GM23338 (cell line): ENCODE measurements at regions not wholly inside any gene's neighbourhood (a gene's known extent, or its start where the extent isn't known, plus 50 kb on each side); places are given as distances from the start of the nearest gene placed in this dataset.

Source experiments
- ATAC-seq: fragments of 200-7000 bp; cut with Tn5 transposase; 3 replicates; pipeline ENCODE4 v1.9.1; 2020
- DNase-seq: peaks from one replicate; pipeline ENCODE4 v3.0.0-alpha.2; 2015; ENCODE audit warnings: low spot score
- H2AFZ ChIP-seq: fragments of 200-600 bp; sonication (generic); 2 replicates; pipeline ENCODE4 v1.8.0; 2016; ENCODE audit warnings: antibody characterized with exemption, mild to moderate bottlenecking, moderate library complexity
- H3F3A ChIP-seq: fragments of 200-600 bp; sonication (generic); replicated peaks from 2 replicates; pipeline ENCODE4 v1.8.0; 2017; ENCODE audit warnings: antibody characterized with exemption, mixed run types, low read depth
- H3K27ac ChIP-seq: fragments of 200-600 bp; sonication (generic); 2 replicates; pipeline ENCODE4 v1.6.1; 2016; ENCODE audit warnings: low read depth
- H3K27me3 ChIP-seq: fragments of 200-600 bp; sonication (generic); 2 replicates; pipeline ENCODE4 v1.8.0; 2016; ENCODE audit warnings: mild to moderate bottlenecking, mixed run types, moderate library complexity; ENCODE audit not compliant: insufficient read depth
- H3K36me3 ChIP-seq: fragments of 200-600 bp; sonication (generic); 2 replicates; pipeline ENCODE4 v1.8.0; 2016; ENCODE audit warnings: mild to moderate bottlenecking; ENCODE audit not compliant: insufficient read depth
- H3K4me1 ChIP-seq: fragments of 200-600 bp; sonication (generic); 2 replicates; pipeline ENCODE4 v1.8.0; 2016; ENCODE audit warnings: mild to moderate bottlenecking, moderate library complexity; ENCODE audit not compliant: insufficient read depth
- H3K4me2 ChIP-seq: fragments of 200-600 bp; sonication (generic); 2 replicates; pipeline ENCODE4 v1.7.1; 2017; ENCODE audit warnings: mixed run types
- H3K4me3 ChIP-seq: fragments of 200-600 bp; sonication (generic); 2 replicates; pipeline ENCODE4 v1.6.1; 2016; ENCODE audit warnings: mixed run types
- H3K79me2 ChIP-seq: fragments of 200-600 bp; sonication (generic); replicated peaks from 2 replicates; pipeline ENCODE4 v1.8.0; 2017; ENCODE audit warnings: mild to moderate bottlenecking; ENCODE audit not compliant: insufficient read depth
- H3K9me2 ChIP-seq: fragments of 200-600 bp; sonication (generic); 2 replicates; pipeline ENCODE4 v1.8.0; 2017; ENCODE audit not compliant: insufficient read depth
- H4K20me1 ChIP-seq: fragments of 200-600 bp; sonication (generic); replicated peaks from 2 replicates; pipeline ENCODE4 v1.8.0; 2017; ENCODE audit warnings: mild to moderate bottlenecking; ENCODE audit not compliant: insufficient read depth
- H3K27ac Mint-ChIP-seq: 2 replicates; pipeline ENCODE4 v1.8.0; 2020; ENCODE audit warnings: inconsistent platforms, mild to moderate bottlenecking, moderate library complexity, mixed read lengths
- H3K27me3 Mint-ChIP-seq: 3 replicates; pipeline ENCODE4 v1.8.0; 2022; ENCODE audit warnings: low read depth, mild to moderate bottlenecking, moderate library complexity, mixed read lengths, inconsistent platforms; ENCODE audit not compliant: insufficient read depth, poor library complexity
- H3K36me3 Mint-ChIP-seq: 3 replicates; pipeline ENCODE4 v1.8.0; 2021; ENCODE audit warnings: low read depth, mild to moderate bottlenecking, inconsistent platforms, moderate library complexity, mixed read lengths
- H3K4me1 Mint-ChIP-seq: 3 replicates; pipeline ENCODE4 v1.8.0; 2020; ENCODE audit warnings: mild to moderate bottlenecking, inconsistent platforms, mixed read lengths
- H3K4me3 Mint-ChIP-seq: 3 replicates; pipeline ENCODE4 v1.8.0; 2021; ENCODE audit warnings: moderate library complexity, mild to moderate bottlenecking, inconsistent platforms, mixed read lengths
- H3K9me3 Mint-ChIP-seq: 3 replicates; pipeline ENCODE4 v1.8.0; 2020; ENCODE audit warnings: moderate library complexity, mild to moderate bottlenecking, inconsistent platforms, mixed read lengths
- CREB1 ChIP-seq: fragments of 250-450 bp; sonication (Bioruptor Pico); IDR thresholded peaks from 2 replicates; pipeline ENCODE4 v1.5.0; 2020; ENCODE audit warnings: low read depth, mild to moderate bottlenecking, moderate library complexity
- EZH2phosphoT487 ChIP-seq: fragments of 200-600 bp; sonication (generic); IDR thresholded peaks from one replicate; pipeline ENCODE4 v1.8.1; 2018; ENCODE audit warnings: antibody characterized with exemption; ENCODE audit not compliant: unreplicated experiment
- ZNF114 ChIP-seq: fragments of 250-450 bp; sonication (Bioruptor Pico); IDR thresholded peaks from 2 replicates; pipeline ENCODE4 v1.5.0; 2020; ENCODE audit warnings: mild to moderate bottlenecking, moderate library complexity
- ZNF331 ChIP-seq: fragments of 250-450 bp; sonication (Bioruptor Pico); IDR thresholded peaks from 2 replicates; pipeline ENCODE4 v1.5.0; 2020; ENCODE audit warnings: low read depth, mild to moderate bottlenecking, moderate library complexity
- TF ChIP-seq, protein P1 (sequence below): fragments of 250-450 bp; sonication (Bioruptor Pico); IDR thresholded peaks from 2 replicates; pipeline ENCODE4 v1.5.0; 2020; ENCODE audit warnings: mild to moderate bottlenecking, moderate library complexity
- TF ChIP-seq, protein P2 (sequence below): IDR thresholded peaks from 2 replicates; pipeline ENCODE4 v1.6.1; 2016; ENCODE audit warnings: antibody characterized with exemption
- TF ChIP-seq, protein P3 (sequence below), 2 experiments: fragments of 200-600 bp in 1 of 2; sonication (generic) in 1 of 2; conservative IDR thresholded peaks; 2 replicates each; pipeline versions ENCODE4 v1.5.1 to v1.6.1; 2016 to 2017; ENCODE audit warnings: antibody characterized with exemption in 2 of 2, low read depth in 2 of 2, mild to moderate bottlenecking in 2 of 2, moderate library complexity in 1 of 2
- TF ChIP-seq, protein P4 (sequence below): IDR thresholded peaks from one replicate; pipeline ENCODE4 v1.6.1; 2018; ENCODE audit warnings: antibody characterized with exemption; ENCODE audit not compliant: unreplicated experiment

DNA sequence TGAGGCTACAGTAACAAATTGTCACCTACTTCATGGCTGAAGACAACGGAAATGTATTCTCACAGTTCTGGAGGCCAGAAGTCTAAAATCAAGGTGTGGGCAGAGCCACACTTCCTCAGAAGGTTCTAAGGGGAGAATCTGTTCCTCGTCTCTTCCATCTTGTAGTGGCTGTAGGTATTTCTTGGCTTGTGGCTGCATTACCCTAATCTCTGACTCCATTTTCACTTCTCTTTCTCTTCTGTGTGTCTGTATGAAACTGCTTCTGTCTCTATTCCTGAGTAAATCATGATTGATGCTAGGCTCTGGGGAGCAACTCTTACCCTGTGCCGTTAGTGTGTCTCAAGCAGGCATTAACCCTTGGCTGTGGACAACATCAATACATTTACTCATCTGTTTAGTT, 164.7 kb downstream of the SQOR start:
- no peaks in the 10 kb centered on the region for H3F3A ChIP-seq
- Mint-ChIP-seq H3K27me3 (peaks cover 5% of the 10 kb centered on the region), H3K36me3 (peaks cover 10% of the 10 kb centered on the region; the same call in 1 of the 3 replicates), H3K27ac (no peak overlapping the region), H3K9me3 (peaks cover 78% of the 10 kb centered on the region), H3K4me3 (no peak overlapping the region), H3K4me1 (no peaks in the 10 kb centered on the region)
- no peak overlapping the region for H2AFZ ChIP-seq
- no peaks in the 10 kb centered on the region for H3K27me3 ChIP-seq
- H3K4me3 ChIP-seq: no peak overlapping the region
- no peaks in the 10 kb centered on the region for H3K79me2 ChIP-seq
- no peaks in the 10 kb centered on the region for H3K9me2 ChIP-seq
- H3K4me1 ChIP-seq: no peaks in the 10 kb centered on the region
- no peak overlapping the region for H3K4me2 ChIP-seq
- no peak for ATAC-seq
- no peaks in the 10 kb centered on the region for H4K20me1 ChIP-seq
- TF ChIP-seq, protein P1, sequence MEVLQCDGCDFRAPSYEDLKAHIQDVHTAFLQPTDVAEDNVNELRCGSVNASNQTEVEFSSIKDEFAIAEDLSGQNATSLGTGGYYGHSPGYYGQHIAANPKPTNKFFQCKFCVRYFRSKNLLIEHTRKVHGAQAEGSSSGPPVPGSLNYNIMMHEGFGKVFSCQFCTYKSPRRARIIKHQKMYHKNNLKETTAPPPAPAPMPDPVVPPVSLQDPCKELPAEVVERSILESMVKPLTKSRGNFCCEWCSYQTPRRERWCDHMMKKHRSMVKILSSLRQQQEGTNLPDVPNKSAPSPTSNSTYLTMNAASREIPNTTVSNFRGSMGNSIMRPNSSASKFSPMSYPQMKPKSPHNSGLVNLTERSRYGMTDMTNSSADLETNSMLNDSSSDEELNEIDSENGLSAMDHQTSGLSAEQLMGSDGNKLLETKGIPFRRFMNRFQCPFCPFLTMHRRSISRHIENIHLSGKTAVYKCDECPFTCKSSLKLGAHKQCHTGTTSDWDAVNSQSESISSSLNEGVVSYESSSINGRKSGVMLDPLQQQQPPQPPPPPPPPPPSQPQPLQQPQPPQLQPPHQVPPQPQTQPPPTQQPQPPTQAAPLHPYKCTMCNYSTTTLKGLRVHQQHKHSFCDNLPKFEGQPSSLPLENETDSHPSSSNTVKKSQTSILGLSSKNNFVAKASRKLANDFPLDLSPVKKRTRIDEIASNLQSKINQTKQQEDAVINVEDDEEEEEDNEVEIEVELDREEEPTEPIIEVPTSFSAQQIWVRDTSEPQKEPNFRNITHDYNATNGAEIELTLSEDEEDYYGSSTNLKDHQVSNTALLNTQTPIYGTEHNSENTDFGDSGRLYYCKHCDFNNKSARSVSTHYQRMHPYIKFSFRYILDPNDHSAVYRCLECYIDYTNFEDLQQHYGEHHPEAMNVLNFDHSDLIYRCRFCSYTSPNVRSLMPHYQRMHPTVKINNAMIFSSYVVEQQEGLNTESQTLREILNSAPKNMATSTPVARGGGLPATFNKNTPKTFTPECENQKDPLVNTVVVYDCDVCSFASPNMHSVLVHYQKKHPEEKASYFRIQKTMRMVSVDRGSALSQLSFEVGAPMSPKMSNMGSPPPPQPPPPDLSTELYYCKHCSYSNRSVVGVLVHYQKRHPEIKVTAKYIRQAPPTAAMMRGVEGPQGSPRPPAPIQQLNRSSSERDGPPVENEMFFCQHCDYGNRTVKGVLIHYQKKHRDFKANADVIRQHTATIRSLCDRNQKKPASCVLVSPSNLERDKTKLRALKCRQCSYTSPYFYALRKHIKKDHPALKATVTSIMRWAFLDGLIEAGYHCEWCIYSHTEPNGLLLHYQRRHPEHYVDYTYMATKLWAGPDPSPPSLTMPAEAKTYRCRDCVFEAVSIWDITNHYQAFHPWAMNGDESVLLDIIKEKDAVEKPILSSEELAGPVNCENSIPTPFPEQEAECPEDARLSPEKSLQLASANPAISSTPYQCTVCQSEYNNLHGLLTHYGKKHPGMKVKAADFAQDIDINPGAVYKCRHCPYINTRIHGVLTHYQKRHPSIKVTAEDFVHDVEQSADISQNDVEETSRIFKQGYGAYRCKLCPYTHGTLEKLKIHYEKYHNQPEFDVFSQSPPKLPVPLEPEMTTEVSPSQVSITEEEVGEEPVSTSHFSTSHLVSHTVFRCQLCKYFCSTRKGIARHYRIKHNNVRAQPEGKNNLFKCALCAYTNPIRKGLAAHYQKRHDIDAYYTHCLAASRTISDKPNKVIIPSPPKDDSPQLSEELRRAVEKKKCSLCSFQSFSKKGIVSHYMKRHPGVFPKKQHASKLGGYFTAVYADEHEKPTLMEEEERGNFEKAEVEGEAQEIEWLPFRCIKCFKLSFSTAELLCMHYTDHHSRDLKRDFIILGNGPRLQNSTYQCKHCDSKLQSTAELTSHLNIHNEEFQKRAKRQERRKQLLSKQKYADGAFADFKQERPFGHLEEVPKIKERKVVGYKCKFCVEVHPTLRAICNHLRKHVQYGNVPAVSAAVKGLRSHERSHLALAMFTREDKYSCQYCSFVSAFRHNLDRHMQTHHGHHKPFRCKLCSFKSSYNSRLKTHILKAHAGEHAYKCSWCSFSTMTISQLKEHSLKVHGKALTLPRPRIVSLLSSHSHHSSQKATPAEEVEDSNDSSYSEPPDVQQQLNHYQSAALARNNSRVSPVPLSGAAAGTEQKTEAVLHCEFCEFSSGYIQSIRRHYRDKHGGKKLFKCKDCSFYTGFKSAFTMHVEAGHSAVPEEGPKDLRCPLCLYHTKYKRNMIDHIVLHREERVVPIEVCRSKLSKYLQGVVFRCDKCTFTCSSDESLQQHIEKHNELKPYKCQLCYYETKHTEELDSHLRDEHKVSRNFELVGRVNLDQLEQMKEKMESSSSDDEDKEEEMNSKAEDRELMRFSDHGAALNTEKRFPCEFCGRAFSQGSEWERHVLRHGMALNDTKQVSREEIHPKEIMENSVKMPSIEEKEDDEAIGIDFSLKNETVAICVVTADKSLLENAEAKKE (CRISPR knock-in tag): no peak
- TF ChIP-seq EZH2phosphoT487: no peak
- TF ChIP-seq ZNF331: no peak
- TF ChIP-seq ZNF114: no peak
- TF ChIP-seq, protein P2, sequence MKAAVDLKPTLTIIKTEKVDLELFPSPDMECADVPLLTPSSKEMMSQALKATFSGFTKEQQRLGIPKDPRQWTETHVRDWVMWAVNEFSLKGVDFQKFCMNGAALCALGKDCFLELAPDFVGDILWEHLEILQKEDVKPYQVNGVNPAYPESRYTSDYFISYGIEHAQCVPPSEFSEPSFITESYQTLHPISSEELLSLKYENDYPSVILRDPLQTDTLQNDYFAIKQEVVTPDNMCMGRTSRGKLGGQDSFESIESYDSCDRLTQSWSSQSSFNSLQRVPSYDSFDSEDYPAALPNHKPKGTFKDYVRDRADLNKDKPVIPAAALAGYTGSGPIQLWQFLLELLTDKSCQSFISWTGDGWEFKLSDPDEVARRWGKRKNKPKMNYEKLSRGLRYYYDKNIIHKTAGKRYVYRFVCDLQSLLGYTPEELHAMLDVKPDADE: no peak
- TF ChIP-seq, protein P3, sequence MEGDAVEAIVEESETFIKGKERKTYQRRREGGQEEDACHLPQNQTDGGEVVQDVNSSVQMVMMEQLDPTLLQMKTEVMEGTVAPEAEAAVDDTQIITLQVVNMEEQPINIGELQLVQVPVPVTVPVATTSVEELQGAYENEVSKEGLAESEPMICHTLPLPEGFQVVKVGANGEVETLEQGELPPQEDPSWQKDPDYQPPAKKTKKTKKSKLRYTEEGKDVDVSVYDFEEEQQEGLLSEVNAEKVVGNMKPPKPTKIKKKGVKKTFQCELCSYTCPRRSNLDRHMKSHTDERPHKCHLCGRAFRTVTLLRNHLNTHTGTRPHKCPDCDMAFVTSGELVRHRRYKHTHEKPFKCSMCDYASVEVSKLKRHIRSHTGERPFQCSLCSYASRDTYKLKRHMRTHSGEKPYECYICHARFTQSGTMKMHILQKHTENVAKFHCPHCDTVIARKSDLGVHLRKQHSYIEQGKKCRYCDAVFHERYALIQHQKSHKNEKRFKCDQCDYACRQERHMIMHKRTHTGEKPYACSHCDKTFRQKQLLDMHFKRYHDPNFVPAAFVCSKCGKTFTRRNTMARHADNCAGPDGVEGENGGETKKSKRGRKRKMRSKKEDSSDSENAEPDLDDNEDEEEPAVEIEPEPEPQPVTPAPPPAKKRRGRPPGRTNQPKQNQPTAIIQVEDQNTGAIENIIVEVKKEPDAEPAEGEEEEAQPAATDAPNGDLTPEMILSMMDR (conservative IDR thresholded peaks at IDR 0.05; ENCODE audit: low read depth in 2 of 2): no peak
- TF ChIP-seq CREB1 (CRISPR knock-in tag): no peak
- TF ChIP-seq, protein P4, sequence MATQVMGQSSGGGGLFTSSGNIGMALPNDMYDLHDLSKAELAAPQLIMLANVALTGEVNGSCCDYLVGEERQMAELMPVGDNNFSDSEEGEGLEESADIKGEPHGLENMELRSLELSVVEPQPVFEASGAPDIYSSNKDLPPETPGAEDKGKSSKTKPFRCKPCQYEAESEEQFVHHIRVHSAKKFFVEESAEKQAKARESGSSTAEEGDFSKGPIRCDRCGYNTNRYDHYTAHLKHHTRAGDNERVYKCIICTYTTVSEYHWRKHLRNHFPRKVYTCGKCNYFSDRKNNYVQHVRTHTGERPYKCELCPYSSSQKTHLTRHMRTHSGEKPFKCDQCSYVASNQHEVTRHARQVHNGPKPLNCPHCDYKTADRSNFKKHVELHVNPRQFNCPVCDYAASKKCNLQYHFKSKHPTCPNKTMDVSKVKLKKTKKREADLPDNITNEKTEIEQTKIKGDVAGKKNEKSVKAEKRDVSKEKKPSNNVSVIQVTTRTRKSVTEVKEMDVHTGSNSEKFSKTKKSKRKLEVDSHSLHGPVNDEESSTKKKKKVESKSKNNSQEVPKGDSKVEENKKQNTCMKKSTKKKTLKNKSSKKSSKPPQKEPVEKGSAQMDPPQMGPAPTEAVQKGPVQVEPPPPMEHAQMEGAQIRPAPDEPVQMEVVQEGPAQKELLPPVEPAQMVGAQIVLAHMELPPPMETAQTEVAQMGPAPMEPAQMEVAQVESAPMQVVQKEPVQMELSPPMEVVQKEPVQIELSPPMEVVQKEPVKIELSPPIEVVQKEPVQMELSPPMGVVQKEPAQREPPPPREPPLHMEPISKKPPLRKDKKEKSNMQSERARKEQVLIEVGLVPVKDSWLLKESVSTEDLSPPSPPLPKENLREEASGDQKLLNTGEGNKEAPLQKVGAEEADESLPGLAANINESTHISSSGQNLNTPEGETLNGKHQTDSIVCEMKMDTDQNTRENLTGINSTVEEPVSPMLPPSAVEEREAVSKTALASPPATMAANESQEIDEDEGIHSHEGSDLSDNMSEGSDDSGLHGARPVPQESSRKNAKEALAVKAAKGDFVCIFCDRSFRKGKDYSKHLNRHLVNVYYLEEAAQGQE: no peak
- no peak overlapping the region for H3K27ac ChIP-seq
- DNase-seq: no peak
- H3K36me3 ChIP-seq: no peaks in the 10 kb centered on the region
